ENCODE measurements at regions not wholly inside any gene's neighbourhood (a gene's known extent, or its start where the extent isn't known, plus 50 kb on each side); places are given as distances from the start of the nearest gene placed in this dataset.

DNA sequence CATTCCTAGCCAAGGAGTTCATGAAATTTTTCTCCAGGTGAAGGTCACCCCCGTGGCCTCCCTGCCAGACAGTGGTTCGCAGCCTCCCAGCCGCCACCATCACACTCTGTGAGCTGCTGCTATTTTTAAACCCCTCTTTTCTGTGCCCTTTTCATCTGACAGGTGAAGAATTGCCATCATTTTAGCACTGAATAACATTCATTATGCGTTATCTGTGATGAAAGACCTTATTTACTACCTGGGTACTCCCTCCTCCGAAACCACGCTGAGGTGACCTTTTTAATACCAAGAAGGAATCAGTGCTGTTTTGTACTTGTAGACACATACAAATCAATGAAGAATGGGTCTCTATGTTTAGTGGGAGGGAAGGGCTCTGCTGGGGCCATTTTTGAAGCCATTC is 148.9 kb upstream of the GPR12 start:
- H3K27ac ChIP-seq (ENCODE audit: low read length), result no peak overlapping the region
- no peaks in the 10 kb centered on the region for H3K4me1 ChIP-seq (ENCODE audit: control insufficient read depth, insufficient read depth, low read length)
- no peak overlapping the region for H3K4me3 ChIP-seq (ENCODE audit: low read length in 2 of 2)
- peaks cover 0 to 7% of the 10 kb centered on the region in 2 donors for H3K27me3 ChIP-seq (ENCODE audit: control insufficient read depth in 1 of 2, insufficient read depth in 2 of 2, low read length in 2 of 2)
- H3K36me3 ChIP-seq (ENCODE audit: control insufficient read depth in 2 of 2, insufficient read depth in 2 of 2, low read length in 2 of 2), result no peaks in the 10 kb centered on the region
- H3K9ac ChIP-seq (ENCODE audit: low read length in 2 of 2), result no peak overlapping the region
- H3K9me3 ChIP-seq (ENCODE audit: control insufficient read depth in 2 of 2, low read length in 2 of 2), result no peaks in the 10 kb centered on the region

DNA sequence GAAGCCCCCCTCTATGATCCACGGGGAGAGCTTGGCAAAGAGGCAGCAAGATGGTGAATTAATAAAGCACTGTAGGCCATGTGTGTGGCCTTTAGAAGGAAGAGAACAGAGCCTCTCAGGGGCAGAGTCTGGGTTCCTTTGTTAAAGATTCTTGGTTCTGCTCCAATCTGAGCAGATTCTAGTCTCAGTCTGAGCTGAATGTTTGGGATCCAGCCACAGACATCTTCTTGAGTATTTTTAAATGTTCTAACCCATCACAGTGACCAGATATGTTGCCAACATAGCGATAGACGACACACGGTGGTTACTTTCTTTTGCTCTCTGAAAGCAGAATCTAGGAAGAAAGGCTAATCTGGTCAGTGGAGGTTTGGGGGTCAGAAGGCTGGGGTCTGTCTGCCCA is 147.5 kb upstream of the GPR12 start:
- no peak overlapping the region for H3K9ac ChIP-seq (ENCODE audit: low read length in 2 of 2)
- peaks cover 0 to 7% of the 10 kb centered on the region in 2 donors for H3K27me3 ChIP-seq (ENCODE audit: control insufficient read depth in 1 of 2, insufficient read depth in 2 of 2, low read length in 2 of 2)
- H3K27ac ChIP-seq (ENCODE audit: low read length), result no peak overlapping the region
- no peaks in the 10 kb centered on the region for H3K4me1 ChIP-seq (ENCODE audit: control insufficient read depth, insufficient read depth, low read length)
- H3K36me3 ChIP-seq (ENCODE audit: control insufficient read depth in 2 of 2, insufficient read depth in 2 of 2, low read length in 2 of 2), result no peaks in the 10 kb centered on the region
- H3K9me3 ChIP-seq (ENCODE audit: control insufficient read depth in 2 of 2, low read length in 2 of 2), result no peaks in the 10 kb centered on the region
- H3K4me3 ChIP-seq (ENCODE audit: low read length in 2 of 2), result no peak overlapping the region

DNA sequence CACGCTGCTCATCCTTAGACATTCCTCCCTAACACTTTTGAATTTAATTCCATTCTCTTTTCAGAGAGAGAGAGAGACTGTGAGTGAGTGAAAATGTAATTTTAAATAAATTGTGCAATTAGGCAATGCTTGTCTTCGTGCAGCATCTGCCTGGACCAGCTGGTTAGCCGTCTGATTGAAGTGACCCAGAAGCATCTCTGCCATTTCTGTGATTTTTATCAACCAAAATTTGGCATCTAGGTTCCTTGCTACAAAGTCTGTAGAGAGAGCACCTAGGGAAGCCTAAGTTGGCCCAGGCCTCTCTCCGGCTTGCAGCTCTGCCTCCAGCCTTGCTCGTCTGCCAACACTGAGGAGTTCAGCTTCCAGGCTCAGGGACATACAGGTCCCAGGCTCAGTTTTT is 138.6 kb upstream of the GPR12 start:
- Histone ChIP-seq H3K27me3 (ENCODE audit: control insufficient read depth in 1 of 2, insufficient read depth in 2 of 2, low read length in 2 of 2) (peaks cover 0 to 7% of the 10 kb centered on the region in 2 donors), H3K9ac (ENCODE audit: low read length in 2 of 2) (no peak overlapping the region), H3K27ac (ENCODE audit: low read length) (no peak overlapping the region), H3K4me3 (ENCODE audit: low read length in 2 of 2) (no peak overlapping the region), H3K9me3 (ENCODE audit: control insufficient read depth in 2 of 2, low read length in 2 of 2) (no peaks in the 10 kb centered on the region), H3K36me3 (ENCODE audit: control insufficient read depth in 2 of 2, insufficient read depth in 2 of 2, low read length in 2 of 2) (no peaks in the 10 kb centered on the region), H3K4me1 (ENCODE audit: control insufficient read depth, insufficient read depth, low read length) (no peaks in the 10 kb centered on the region)

DNA sequence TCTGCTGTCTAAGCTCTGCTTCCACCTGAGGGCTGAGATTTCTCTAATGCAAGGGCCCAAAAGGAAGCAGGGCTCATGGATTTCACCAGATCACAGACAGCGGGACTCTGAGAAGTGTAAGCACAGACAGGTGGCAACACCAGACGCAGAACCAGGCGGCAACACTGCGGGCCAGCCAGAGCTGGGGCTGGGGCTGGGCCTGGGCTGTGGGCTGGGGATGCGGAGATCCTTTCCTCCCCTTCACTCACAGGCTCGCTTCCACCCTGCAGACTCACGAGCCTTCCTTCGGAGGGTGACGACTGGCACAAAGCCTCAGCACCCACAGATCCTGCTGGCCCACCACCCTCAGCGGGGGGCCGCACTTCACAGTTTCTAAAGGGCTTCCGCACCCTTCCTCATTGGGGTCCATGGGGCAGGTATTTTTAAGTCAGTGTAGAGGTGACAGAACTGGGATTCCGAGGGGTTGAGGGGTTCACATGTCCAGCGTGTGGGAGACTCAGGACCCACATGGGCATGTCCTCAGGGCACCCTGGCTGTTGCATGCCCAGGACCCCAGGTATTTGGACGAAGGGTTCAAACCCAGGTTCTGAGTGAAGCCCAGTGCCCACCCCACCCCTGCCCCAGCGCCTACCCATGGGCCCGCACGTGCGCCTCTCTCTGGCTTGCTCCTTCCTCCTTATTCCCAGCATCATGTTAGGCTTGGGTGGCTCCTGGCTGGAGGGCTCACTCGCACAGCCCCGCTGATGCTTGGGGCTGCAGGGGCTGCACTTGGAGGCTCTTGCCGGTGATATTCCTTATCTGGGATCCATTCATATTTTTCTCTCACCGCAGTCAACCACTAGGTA is 137.3 kb upstream of the GPR12 start:
- H3K27me3 ChIP-seq (ENCODE audit: control insufficient read depth in 1 of 2, insufficient read depth in 2 of 2, low read length in 2 of 2), result peaks cover 0 to 9% of the 10 kb centered on the region in 2 donors

DNA sequence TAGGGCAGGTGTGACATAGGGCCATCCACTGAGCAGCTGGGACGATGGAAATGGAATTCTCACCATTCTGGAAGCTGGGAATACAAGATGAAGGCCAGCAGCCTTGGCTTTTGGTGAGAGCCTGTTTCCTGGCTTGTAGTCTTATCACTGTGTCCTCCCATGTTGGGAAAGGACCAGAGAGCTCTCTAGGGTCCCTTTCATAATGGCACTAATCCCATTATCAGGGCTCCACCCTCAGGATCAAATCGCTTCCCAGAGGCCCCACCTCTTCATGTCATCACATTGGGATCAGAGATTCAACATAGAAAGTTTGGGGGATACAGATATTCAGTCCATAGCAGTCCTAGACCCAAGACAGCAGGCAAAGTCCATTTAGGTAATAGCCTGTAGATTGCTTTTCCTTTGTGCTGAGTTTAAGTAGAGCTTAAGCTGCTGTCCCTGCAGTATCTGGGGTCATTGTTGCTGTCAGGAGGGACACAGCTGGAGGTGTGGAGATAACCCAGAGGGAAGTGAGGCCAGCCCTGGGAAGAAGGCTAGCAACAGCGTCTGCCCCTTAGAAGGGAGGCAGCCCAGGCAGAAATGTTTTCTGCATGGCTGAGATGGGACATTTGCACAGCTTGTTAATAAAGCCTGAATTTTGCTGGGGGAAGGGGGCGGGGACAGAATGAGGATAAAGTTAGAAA is 136.5 kb upstream of the GPR12 start:
- Histone ChIP-seq H3K27ac (ENCODE audit: low read length) (no peak overlapping the region), H3K27me3 (ENCODE audit: control insufficient read depth in 1 of 2, insufficient read depth in 2 of 2, low read length in 2 of 2) (peaks cover 0 to 9% of the 10 kb centered on the region in 2 donors), H3K9ac (ENCODE audit: low read length in 2 of 2) (no peak overlapping the region), H3K4me1 (ENCODE audit: control insufficient read depth, insufficient read depth, low read length) (no peaks in the 10 kb centered on the region), H3K36me3 (ENCODE audit: control insufficient read depth in 2 of 2, insufficient read depth in 2 of 2, low read length in 2 of 2) (no peaks in the 10 kb centered on the region), H3K4me3 (ENCODE audit: low read length in 2 of 2) (no peak overlapping the region), H3K9me3 (ENCODE audit: control insufficient read depth in 2 of 2, low read length in 2 of 2) (no peaks in the 10 kb centered on the region)

More for the DNA sequence above, 137.3 kb upstream of the GPR12 start:
- no peaks in the 10 kb centered on the region for H3K4me1 ChIP-seq (ENCODE audit: control insufficient read depth, insufficient read depth, low read length)
- no peak overlapping the region for H3K4me3 ChIP-seq (ENCODE audit: low read length in 2 of 2)
- H3K9ac ChIP-seq (ENCODE audit: low read length in 2 of 2), result no peak overlapping the region
- H3K36me3 ChIP-seq (ENCODE audit: control insufficient read depth in 2 of 2, insufficient read depth in 2 of 2, low read length in 2 of 2), result no peaks in the 10 kb centered on the region
- no peak overlapping the region for H3K27ac ChIP-seq (ENCODE audit: low read length)
- H3K9me3 ChIP-seq (ENCODE audit: control insufficient read depth in 2 of 2, low read length in 2 of 2), result no peaks in the 10 kb centered on the region

DNA sequence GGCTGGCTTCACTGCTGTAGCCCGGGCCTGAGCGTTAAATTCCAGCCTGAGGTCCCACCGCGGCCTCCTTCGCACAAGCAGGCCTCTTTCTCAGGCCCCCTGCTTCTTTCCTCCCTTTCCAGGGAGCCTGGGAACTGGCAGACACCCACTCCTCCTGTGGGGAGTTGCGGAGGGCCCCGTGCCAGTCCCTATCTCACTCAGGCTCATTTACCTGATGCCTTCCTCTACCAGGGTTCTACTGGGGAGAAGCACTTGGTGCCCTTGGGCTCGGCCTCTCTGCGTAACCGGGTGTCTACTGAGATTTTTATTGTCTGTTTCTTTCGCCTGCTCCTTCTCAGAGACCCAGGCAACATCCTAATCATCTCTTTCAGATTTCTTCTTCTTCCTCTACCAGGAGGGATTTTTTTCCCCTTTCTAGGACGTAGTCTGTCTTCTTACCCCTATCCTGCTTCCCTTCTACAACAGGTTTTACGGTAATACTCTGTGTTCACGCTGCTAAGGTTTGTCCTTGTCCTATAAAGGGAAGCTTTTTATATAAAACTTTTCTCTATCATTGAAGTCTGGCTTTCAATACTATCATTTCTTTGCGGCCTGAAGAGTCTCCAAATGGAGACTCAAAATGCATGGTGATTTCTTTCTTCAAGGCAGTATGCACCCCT is 135.4 kb upstream of the GPR12 start:
- Histone ChIP-seq H3K36me3 (ENCODE audit: control insufficient read depth in 2 of 2, insufficient read depth in 2 of 2, low read length in 2 of 2) (no peaks in the 10 kb centered on the region), H3K9me3 (ENCODE audit: control insufficient read depth in 2 of 2, low read length in 2 of 2) (no peaks in the 10 kb centered on the region), H3K27ac (ENCODE audit: low read length) (no peak overlapping the region), H3K9ac (ENCODE audit: low read length in 2 of 2) (no peak overlapping the region), H3K27me3 (ENCODE audit: control insufficient read depth in 1 of 2, insufficient read depth in 2 of 2, low read length in 2 of 2) (peaks cover 0 to 9% of the 10 kb centered on the region in 2 donors), H3K4me3 (ENCODE audit: low read length in 2 of 2) (no peak overlapping the region), H3K4me1 (ENCODE audit: control insufficient read depth, insufficient read depth, low read length) (no peaks in the 10 kb centered on the region)

DNA sequence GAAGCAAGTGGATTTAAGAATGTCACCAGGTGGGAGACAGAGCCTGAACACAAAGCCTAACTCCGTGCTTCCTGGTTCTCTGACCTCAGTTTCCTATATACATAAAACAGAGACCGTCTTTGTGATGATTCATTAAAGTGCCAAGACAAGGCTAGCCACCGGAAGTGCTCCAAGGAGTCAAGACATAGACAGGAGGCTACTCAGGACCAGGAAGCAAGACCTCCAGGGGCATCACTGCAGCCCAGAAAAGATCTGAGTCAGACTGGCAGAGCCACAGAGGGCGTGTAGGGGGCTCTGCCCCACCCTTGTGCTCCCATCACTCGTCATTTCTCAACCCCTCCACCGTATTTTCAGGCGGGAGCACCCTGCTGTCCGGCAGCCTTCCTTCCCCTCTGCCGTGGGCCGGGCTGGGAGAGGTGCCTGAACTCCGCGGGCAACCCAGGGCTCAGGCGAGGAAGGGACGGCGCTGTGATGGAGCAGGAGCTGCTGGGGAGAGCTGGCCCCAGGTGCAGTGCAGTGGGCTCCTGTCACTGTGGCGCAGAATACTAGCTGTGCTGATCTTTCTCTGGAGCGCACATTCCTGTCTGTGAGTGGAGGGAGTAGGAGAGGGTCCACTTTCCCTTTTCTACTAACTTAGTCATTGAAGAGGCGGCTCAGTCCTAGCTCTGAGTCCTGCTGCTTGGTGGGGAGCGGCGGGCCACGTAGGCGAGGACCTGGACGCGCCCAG is 134.7 kb upstream of the GPR12 start:
- Histone ChIP-seq H3K9me3 (ENCODE audit: control insufficient read depth in 2 of 2, low read length in 2 of 2) (no peaks in the 10 kb centered on the region), H3K9ac (ENCODE audit: low read length in 2 of 2) (no peak overlapping the region), H3K4me3 (ENCODE audit: low read length in 2 of 2) (no peak overlapping the region), H3K27ac (ENCODE audit: low read length) (no peak overlapping the region), H3K27me3 (ENCODE audit: control insufficient read depth in 1 of 2, insufficient read depth in 2 of 2, low read length in 2 of 2) (peaks cover 0 to 9% of the 10 kb centered on the region in 2 donors), H3K4me1 (ENCODE audit: control insufficient read depth, insufficient read depth, low read length) (no peaks in the 10 kb centered on the region), H3K36me3 (ENCODE audit: control insufficient read depth in 2 of 2, insufficient read depth in 2 of 2, low read length in 2 of 2) (no peaks in the 10 kb centered on the region)

DNA sequence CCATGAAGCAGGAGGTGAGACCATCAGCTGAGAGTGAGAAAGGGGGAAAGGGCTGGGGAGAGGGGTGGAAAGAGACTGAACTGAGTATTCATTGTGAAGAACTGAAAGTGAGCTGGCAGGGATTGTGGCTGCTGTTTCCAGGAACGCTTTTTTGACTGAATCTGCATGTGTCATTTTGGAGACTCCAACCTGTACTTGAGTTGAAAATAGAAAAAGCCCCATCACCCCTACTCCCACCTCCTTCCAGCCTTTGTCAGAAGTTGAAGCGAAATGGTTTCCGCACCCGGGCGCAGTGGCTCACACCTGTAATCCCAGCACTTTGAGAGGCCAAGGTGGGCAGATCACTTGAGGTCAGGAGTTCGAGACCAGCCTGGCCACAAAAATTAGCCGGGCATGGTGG is 128.0 kb upstream of the GPR12 start:
- Histone ChIP-seq H3K4me1 (ENCODE audit: control insufficient read depth, insufficient read depth, low read length) (peaks cover 2% of the 10 kb centered on the region), H3K27ac (ENCODE audit: low read length) (no peak overlapping the region), H3K36me3 (ENCODE audit: control insufficient read depth in 2 of 2, insufficient read depth in 2 of 2, low read length in 2 of 2) (no peaks in the 10 kb centered on the region), H3K9me3 (ENCODE audit: control insufficient read depth in 2 of 2, low read length in 2 of 2) (no peaks in the 10 kb centered on the region), H3K4me3 (ENCODE audit: low read length in 2 of 2) (no peak overlapping the region), H3K27me3 (ENCODE audit: control insufficient read depth in 1 of 2, insufficient read depth in 2 of 2, low read length in 2 of 2) (peaks cover 0 to 6% of the 10 kb centered on the region in 2 donors), H3K9ac (ENCODE audit: low read length in 2 of 2) (no peak overlapping the region)

DNA sequence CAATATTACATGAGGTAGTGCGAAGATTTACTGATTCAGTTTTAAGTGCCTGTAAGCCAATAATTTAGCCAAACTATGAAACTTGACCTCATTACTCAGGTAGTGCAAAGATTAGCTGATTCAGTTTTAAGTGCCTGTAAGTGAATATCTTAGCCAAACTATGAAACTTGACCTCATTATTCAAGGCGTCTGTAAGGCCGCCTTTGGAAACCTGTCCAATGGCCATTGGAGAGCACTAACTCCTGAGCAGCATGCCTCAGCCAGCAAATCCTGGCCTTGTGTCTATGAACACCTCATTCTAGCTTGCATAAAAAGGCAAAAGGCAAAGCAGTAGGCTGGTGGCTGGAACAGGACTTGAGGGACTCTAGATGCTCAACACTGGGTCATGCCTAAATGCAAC is 127.0 kb upstream of the GPR12 start:
- peaks cover 0 to 6% of the 10 kb centered on the region in 2 donors for H3K27me3 ChIP-seq (ENCODE audit: control insufficient read depth in 1 of 2, insufficient read depth in 2 of 2, low read length in 2 of 2)
- no peaks in the 10 kb centered on the region for H3K36me3 ChIP-seq (ENCODE audit: control insufficient read depth in 2 of 2, insufficient read depth in 2 of 2, low read length in 2 of 2)
- no peak overlapping the region for H3K4me3 ChIP-seq (ENCODE audit: low read length in 2 of 2)
- no peak overlapping the region for H3K9ac ChIP-seq (ENCODE audit: low read length in 2 of 2)
- H3K9me3 ChIP-seq (ENCODE audit: control insufficient read depth in 2 of 2, low read length in 2 of 2), result no peaks in the 10 kb centered on the region
- no peak overlapping the region for H3K27ac ChIP-seq (ENCODE audit: low read length)
- H3K4me1 ChIP-seq (ENCODE audit: control insufficient read depth, insufficient read depth, low read length), result peaks cover 2% of the 10 kb centered on the region

DNA sequence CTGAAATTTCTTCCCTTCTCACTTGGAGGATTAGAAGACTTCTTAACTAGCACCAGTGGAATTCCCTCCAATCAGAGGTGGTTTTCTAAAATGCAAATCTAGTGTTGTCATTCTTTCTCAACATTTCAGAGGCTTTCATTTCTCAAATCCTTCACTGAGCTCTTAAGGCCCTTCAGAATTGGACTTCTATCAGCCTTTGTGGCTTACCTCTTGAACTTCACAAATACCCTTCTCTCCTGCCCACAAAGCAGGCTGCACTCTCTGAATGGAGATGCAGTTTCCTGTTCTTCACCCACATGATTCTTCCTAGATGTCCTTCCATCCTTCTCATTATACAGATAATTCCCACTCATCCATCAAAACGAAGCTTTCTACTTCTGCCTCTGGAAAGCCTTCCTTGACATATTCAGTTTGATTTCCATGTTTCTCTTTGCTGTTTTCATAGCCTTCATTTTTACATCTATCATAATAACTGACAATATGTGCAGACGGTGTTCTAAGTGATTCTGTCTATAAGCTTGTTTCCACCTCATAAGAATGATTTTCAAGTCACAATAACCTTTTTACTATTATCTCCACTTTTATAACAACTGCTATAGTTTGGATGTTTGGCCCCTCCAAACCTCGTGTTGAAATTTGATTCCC is 123.1 kb upstream of the GPR12 start:
- no peak overlapping the region for H3K9ac ChIP-seq (ENCODE audit: low read length in 2 of 2)
- peaks cover 2% of the 10 kb centered on the region for H3K4me1 ChIP-seq (ENCODE audit: control insufficient read depth, insufficient read depth, low read length)
- peaks cover 0 to 6% of the 10 kb centered on the region in 2 donors for H3K27me3 ChIP-seq (ENCODE audit: control insufficient read depth in 1 of 2, insufficient read depth in 2 of 2, low read length in 2 of 2)
- H3K4me3 ChIP-seq (ENCODE audit: low read length in 2 of 2), result no peak overlapping the region
- H3K9me3 ChIP-seq (ENCODE audit: control insufficient read depth in 2 of 2, low read length in 2 of 2), result no peaks in the 10 kb centered on the region
- H3K36me3 ChIP-seq (ENCODE audit: control insufficient read depth in 2 of 2, insufficient read depth in 2 of 2, low read length in 2 of 2), result no peaks in the 10 kb centered on the region
- no peak overlapping the region for H3K27ac ChIP-seq (ENCODE audit: low read length)

Data from stomach smooth muscle (tissue), 2 donors.